ENCODE measurements at regions not wholly inside any gene's neighbourhood (a gene's known extent, or its start where the extent isn't known, plus 50 kb on each side); places are given as distances from the start of the nearest gene placed in this dataset.
"Not testable (repeated sequence)": the region's sequence is repeated elsewhere in the genome, so short reads cannot be mapped to it uniquely, and the experiment has no call there.

- DNase-seq = not testable (repeated sequence)
These were observed 252.3 kb downstream of the BCL2L11 start for GRCh38 chr2:111373060-111373459.

GRCh38 chr2:111373989-111374388, 253.3 kb downstream of the BCL2L11 start:
- DNase-seq = not testable (repeated sequence)

DNA sequence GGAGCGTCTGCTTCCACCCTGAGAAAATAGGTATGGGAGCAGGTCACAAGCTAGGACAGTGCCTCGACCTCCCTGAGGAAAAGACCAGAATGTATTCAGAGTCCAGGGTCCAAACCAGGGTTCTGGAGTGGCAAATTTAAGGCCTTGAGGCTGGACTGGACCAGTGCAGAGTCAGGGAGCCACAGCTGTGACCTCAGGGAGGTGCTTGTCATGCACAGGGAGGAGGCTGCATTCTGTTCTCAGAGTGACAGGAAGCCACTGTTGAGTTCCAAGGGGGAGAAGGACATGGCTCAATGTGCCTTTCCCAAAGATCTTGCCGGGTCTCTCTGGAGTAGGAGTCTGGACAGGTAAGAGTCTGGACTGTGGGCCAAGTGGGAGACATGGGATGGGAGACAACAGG, 254.0 kb downstream of the BCL2L11 start:
- not testable (repeated sequence) for DNase-seq

GRCh38 chr2:111375320-111375883, 254.7 kb downstream of the BCL2L11 start:
- DNase-seq = not testable (repeated sequence)

DNA sequence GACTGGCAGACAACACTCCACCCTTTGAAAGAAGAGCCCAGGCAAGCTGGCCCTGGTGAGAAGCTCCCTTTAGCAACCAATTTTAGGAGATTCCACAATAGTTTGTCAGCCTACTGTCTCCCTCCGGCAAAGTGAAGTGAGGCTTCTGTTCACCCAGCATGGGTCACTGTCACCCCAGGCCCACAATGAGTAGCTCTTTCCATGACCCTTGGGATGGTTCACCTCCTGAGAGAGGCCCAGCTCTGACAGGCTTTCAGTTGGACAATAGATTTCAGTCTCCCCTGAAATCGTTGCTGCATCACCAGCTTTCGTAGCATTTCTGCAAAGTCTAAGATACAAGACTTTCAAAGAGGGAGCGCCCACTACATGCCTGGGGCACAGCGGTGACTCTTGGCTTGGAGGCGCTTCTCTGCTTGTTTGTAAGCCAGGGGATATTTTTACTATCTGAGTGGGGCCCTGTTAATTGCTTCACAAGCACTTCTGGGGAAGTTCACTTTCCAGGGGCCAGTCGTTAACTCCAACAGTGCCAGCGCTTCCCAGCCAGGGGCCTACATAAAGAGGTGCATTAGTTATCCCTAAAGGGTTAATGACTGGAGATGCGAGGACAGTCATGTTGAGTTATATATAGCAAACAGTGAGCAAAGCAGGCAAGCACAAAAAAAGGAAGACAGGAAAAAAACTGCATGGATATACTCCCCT, 255.7 kb downstream of the BCL2L11 start:
- DNase-seq = not testable (repeated sequence)

DNA sequence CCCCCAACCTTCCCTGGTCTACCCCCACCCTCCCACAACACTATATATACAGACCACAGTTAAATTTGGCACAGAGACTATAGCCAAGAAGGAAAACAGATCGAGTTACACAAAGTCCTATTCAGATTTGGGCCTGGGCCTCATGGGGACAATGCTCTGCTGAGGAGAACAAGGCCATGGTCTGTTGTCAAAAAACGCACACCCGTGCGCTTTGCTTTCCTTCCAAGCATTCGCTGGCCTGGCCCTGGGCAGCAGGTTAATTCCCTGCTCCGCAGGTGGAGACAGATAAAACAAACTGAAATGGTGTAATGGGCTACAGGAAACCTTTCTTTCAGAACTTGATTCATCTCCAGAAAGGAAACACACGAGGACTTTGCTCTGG, 256.2 kb downstream of the BCL2L11 start:
- DNase-seq = not testable (repeated sequence)

DNA sequence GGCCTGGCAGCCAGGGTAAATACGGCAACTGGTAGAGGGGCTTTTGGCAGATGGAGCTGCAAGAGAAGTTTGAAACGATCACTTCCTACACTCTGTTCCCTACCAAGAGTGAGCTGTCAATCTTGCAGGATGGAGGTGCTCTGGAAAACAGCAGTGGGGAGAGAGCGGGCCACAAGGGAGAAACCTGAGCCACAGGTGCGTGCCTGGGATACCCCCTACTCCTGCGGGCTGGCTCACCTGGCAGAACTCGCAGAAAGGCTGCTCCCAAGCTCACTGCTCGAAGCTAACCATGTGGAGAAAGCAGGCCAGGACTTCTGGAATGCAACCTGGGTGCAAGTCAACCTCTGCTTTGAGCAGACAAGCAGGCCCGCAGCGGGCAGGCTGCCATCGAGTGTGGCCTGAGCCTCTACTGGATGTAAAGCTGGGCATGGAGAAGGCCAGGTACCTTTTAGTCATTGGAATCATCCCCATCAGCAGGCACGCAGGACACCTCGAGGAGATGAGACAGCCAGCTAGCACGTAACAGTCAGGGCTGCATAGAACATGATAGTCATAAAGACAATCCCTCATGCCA, 256.8 kb downstream of the BCL2L11 start:
- DNase-seq = not testable (repeated sequence)

GRCh38 chr2:111378348-111378747, 257.6 kb downstream of the BCL2L11 start:
- not testable (repeated sequence) for DNase-seq

- not testable (repeated sequence) for DNase-seq
These were observed 260.2 kb downstream of the BCL2L11 start for GRCh38 chr2:111380733-111381439.

DNA sequence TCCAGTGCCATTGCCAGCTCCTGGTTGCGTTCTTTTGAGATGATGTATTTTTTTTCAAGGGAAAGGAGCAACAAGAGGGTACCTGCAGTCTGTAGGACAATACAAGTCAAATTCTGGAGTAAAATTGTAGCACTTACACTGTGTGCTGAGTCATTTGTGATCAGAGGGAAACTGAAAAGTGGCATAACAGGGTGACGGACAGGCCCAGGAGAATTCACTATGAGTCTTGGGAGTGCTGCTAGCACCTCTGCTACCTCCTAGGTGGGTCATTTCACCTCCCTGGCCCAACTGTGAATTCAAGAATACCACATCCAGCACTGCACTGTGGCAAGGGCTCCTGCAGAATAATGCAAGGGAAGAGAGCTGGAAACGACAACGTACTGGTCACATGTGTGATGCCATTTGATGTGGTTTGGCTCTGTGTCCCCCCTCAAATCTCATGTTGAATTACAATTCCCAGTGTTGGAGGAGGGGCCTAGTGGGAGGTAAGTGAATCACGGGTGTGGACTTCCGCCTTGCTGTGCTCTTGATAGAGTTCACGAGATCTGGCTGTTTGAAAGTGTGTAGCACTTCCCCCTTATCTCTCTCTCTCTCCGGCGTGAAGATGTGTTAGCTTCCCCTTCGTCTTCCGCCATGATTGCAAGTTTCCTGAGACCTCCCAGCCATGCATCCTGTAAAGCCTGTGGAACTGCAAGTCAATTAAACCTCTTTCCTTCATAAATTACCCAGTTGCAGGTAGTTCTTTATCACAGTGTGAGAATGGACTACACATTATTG, 261.0 kb downstream of the BCL2L11 start:
- DNase-seq = not testable (repeated sequence)

DNA sequence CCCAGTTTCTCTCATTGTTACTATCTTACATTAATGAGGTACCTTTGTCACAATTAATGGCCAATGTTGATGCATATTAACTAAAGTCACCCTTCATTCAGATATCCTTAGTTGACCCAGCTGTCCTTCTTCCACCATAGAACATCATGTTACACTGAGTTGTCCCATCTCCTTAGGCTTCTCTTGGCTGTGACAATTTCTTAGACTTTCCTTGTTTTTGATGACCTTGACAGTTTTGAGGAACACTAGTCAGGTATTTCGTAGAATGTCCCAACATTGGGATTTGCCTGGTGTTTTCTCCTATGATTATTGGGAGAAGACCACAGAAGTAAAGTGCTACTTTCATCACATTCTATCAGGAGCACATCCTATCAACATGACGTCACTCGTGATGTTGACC, 261.8 kb downstream of the BCL2L11 start:
- DNase-seq = not testable (repeated sequence)

- DNase-seq = not testable (repeated sequence)
These were observed 262.6 kb downstream of the BCL2L11 start for GRCh38 chr2:111383311-111383710.

DNA sequence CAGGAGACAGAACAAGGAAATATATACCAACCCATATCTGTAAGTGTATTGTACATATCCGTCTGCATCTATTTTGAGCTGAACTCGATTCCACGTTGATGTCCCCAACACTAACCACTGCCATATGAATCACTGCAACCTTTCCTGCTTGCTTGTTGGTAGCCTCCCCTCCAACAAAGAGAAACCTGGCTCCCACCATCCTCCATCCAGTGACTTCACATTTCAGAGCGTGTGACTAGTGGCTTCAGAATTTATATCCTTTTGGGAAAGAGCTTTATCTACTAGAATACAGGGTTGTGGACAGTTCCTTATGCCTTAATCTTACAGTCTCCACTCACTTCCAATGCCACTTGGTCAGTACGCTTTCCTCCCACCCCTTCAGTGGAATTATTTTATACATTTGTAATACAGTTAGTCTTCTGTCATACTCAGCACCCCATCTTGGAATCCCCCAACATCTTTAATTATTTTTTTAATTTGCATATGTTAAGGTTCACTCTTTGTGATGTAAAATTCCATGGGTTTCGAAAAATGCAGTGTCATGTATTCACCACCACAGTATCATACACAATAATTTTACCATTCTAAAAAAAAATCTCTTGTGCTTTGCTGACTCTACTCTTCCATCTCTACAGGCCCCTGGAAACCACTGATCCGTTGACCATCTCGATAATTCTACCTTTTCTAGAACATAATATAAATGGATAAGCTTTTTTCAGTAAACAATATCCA, 264.7 kb downstream of the BCL2L11 start:
- not testable (repeated sequence) for DNase-seq

DNA sequence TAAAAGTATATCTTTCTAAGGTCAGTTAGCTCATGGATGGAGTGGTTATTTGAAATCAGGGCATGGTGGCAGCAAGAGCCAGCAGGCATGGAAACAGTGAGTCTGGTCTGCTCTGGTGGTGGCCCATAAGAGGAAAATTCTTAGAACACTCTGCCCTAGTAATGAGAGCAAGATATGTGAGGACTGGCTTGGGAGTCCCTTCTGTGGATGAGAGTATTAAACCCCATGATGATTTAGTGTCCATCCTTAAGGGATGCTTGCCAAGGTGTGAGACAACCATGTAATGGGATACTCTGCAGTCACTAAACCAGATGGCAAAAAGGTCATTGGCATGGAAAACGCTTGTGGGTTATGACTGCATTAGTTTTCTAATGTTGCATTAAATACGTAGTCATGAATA, 269.9 kb downstream of the BCL2L11 start:
- not testable (repeated sequence) for DNase-seq

GRCh38 chr2:111395350-111396128, 274.8 kb downstream of the BCL2L11 start:
- DNase-seq = not testable (repeated sequence)

DNA sequence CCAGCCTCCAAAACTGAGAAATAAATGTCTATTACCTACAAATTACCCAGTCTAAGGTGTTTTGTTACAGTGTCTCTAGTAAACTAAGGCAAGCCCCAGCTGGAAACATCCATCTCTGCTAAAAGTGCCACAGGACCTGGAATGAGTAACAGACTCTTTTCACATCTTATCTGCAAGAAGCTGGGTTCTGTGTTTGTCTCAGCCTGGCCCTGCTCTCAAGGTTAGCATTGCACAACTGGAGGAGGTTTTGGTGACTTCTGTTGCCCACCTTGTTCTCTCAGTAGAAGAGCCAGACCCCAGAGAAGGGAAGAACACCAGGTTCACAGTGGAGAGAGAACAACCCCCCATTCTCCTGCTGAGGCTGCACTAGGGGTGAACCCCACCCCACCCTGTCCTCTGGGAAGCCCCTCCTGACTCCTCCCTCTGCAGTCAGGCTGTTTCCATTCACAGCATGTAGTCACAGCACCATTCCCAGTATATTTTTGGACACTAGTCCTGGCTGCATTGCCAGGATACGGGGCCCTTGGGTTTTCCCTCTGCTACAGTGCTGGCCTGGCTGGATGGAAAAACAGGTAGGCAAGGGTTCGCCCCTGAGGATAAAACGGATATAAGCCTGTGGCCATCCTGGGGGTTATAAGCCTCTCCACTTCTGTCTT, 280.0 kb downstream of the BCL2L11 start:
- DNase-seq = not testable (repeated sequence)

GRCh38 chr2:111401270-111402140, 280.8 kb downstream of the BCL2L11 start:
- DNase-seq = not testable (repeated sequence)

DNA sequence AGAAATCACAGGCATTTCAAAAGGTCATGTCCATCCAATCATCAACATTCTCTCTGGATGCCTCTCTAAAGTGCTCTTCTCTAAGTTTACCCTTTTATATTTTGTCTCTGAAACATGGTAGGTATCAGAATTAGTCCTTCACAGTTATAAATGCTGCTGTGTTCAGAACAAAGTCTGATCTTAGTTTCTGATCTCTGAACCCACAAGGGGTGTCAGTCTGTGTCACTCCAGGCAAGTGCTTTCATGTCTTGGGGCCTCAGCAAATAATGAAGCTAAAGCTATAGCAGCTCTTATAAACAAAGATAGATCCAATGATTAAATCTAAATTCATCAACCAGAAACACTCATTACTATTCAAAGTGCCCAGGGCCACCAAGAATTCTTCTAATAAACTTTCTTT, 281.7 kb downstream of the BCL2L11 start:
- DNase-seq = not testable (repeated sequence)

DNA sequence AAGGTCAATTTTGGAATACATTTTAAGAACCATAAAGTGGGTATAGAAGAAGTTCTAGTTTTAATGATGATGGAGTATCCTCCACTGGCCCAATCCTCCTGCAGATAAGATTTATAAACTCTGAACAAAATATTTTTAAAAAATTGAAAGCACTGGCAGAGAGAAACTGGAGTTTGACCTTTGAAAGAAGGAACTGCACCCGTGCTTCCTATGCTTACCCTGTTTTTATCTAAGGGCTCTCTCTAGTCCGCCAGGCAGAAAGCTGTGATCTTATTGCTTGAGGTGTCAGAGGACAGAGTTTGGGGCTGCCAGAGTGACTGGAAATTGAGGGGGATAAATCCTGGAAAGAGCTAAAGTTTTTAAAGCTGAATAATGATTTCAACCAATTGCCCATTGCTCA, 282.6 kb downstream of the BCL2L11 start:
- not testable (repeated sequence) for DNase-seq

DNA sequence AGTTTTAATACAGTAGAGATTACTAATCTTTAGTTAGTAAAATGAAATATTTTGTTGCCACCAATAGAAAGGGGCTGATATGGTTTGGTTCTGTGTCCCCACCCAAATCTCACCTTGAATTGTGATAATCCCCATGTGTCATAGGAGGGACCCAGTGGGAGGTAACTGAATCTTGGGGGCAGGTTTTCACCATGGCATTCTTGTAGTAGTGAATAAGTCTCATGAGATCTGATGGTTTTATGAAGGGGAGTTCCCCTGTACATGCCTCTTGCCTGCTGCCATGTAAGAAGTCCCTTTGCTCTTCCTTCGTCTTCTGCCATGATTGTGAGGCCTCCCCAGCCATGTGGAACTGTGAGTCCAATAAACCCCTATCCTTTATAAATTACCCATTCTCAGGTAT, 285.9 kb downstream of the BCL2L11 start:
- not testable (repeated sequence) for DNase-seq

All from stimulated activated naive CD4-positive, alpha-beta T cell (primary cell).